Left lung (tissue), 4 donors: ENCODE measurements at regions not wholly inside any gene's neighbourhood (a gene's known extent, or its start where the extent isn't known, plus 50 kb on each side); places are given as distances from the start of the nearest gene placed in this dataset.

Experiments
- ATAC-seq: fragments of 200-7000 bp; cut with Tn5 transposase; one replicate; pipeline ENCODE4 v1.9.1; 2020; ENCODE audit warnings: moderate library complexity
- DNase-seq, 4 donors: peaks; one replicate each; pipeline ENCODE4 v3.0.0-alpha.2; 2013 to 2020
- H3K27ac ChIP-seq, 2 donors: fragments of 200-600 bp; sonication (generic) in 1 of 2; one replicate each; pipeline versions ENCODE4 v1.5.0 to v1.8.0; 2020 to 2021
- H3K27me3 ChIP-seq, 2 donors: fragments of 200-600 bp; sonication (generic) in 1 of 2; one replicate each; pipeline versions ENCODE4 v1.5.0 to v1.8.0; 2020 to 2021
- H3K36me3 ChIP-seq, 2 donors: fragments of 200-600 bp; sonication (generic) in 1 of 2; one replicate each; pipeline versions ENCODE4 v1.5.0 to v1.8.0; 2020 to 2021
- H3K4me1 ChIP-seq, 2 donors: fragments of 200-600 bp; one replicate each; pipeline ENCODE4 v1.8.0; 2021
- H3K4me3 ChIP-seq, 2 donors: fragments of 200-600 bp; sonication (generic) in 1 of 2; one replicate each; pipeline versions ENCODE4 v1.5.0 to v1.8.0; 2020 to 2021; ENCODE audit warnings: mild to moderate bottlenecking in 1 of 2
- H3K9me3 ChIP-seq, 2 donors: fragments of 200-600 bp; sonication (generic) in 1 of 2; one replicate each; pipeline versions ENCODE4 v1.5.0 to v1.8.0; 2020 to 2021
- CTCF ChIP-seq, 2 donors: fragments of 200-600 bp; sonication (generic) in 1 of 2; IDR thresholded peaks; one replicate each; pipeline versions ENCODE4 v1.5.0 to v1.8.0; 2021; ENCODE audit warnings: antibody characterized with exemption in 2 of 2
- intact Hi-C, 2 donors: fragments of 100-400 bp; cut with DNase I; formaldehyde crosslinking; loops; one replicate each; pipeline versions ENCODE4 v1.11.2 to v1.14.2; 2022
- donor health status: DM: no; HTN: yes; CAD: no.
- donor health status: DM: no; HTN: no; CAD: no.

GRCh38 chr4:84058201-84058600, 440.9 kb downstream of the NKX6-1 start:
- no peaks in the 10 kb centered on the region for H3K27me3 ChIP-seq
- no peaks in the 10 kb centered on the region for H3K4me1 ChIP-seq
- no peak overlapping the region for H3K27ac ChIP-seq
- H3K4me3 ChIP-seq = no peak overlapping the region
- no peak for TF ChIP-seq CTCF (IDR thresholded peaks at IDR 0.05)
- intact Hi-C loops = no loop called here
- DNase-seq = no peak
- no peaks in the 10 kb centered on the region for H3K36me3 ChIP-seq
- H3K9me3 ChIP-seq = no peaks in the 10 kb centered on the region
- no peak for ATAC-seq

DNA sequence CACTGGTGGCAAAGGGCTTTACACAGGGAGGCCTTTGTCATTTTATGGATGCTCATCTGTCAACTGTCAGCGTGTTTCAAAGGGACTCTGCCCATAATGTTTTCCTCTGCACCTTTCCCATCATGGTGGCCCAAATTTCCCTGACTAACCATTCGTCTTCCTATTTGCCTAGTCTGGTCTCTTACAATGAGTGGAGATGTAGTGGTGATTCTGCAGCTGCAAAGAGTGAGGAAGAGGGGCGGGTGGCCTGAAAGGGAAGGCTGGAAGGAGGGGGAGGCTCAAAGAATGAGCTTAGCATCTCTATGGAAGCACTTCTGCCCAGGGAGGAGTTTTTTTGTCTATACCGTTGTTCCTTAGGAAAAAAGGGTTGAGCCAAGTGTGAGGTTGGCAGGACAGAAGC, 447.5 kb downstream of the NKX6-1 start:
- no peak overlapping the region for H3K4me3 ChIP-seq
- H3K36me3 ChIP-seq = no peaks in the 10 kb centered on the region
- no peaks in the 10 kb centered on the region for H3K9me3 ChIP-seq
- no peak overlapping the region for H3K27ac ChIP-seq
- H3K27me3 ChIP-seq = no peaks in the 10 kb centered on the region
- intact Hi-C loops = no loop called here
- DNase-seq = no peak
- ATAC-seq = no peak
- H3K4me1 ChIP-seq = no peaks in the 10 kb centered on the region
- no peak for TF ChIP-seq CTCF (IDR thresholded peaks at IDR 0.05)

DNA sequence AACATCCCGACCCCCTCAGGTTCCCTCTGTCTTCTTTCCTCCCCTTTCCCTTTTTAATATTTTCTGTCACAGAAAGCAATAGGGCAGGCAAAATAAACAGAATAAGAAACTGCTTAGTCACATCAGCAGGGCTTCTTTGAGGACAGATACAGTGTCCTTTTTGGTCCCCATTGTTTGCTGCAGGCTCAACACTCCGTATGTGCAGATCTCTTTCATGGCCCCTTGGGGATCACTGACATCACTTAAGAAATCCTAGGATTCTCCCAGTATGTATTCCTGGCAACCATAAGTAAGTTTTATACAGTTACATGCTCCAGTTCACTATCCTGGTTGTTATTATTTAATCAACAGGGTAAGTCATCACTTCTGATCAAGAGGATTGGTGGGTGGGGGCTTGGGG, 448.0 kb downstream of the NKX6-1 start:
- H3K36me3 ChIP-seq = no peaks in the 10 kb centered on the region
- H3K9me3 ChIP-seq = no peaks in the 10 kb centered on the region
- intact Hi-C loops = no loop called here
- H3K27ac ChIP-seq = no peak overlapping the region
- no peak for TF ChIP-seq CTCF (IDR thresholded peaks at IDR 0.05)
- DNase-seq = no peak
- no peak overlapping the region for H3K4me3 ChIP-seq
- no peaks in the 10 kb centered on the region for H3K4me1 ChIP-seq
- H3K27me3 ChIP-seq = no peaks in the 10 kb centered on the region
- no peak for ATAC-seq

DNA sequence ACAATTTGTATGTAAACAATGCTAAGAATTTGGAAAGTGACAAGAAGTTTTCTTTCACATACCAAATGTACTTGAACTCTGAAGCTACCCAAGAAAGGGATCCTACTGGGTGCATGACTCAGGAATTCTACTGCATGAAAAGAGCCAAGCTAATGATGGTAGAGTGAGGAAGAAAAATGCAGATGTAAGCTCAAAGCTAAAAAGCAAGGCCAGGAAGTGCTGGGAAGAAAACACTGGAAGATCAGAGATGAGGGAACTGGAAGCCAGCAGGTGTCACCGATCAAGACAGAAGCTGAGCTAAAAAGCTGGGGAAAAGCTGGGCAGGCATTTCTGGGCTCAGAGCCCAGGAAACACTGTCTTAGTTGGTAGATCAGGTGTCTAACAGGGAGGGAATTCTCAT, 449.1 kb downstream of the NKX6-1 start:
- no peak overlapping the region for H3K4me3 ChIP-seq
- H3K36me3 ChIP-seq = no peaks in the 10 kb centered on the region
- DNase-seq (no peak), ATAC-seq (no peak)
- no peak for TF ChIP-seq CTCF (IDR thresholded peaks at IDR 0.05)
- no peak overlapping the region for H3K27ac ChIP-seq
- H3K27me3 ChIP-seq = no peaks in the 10 kb centered on the region
- no peaks in the 10 kb centered on the region for H3K9me3 ChIP-seq
- intact Hi-C loops = no loop called here
- H3K4me1 ChIP-seq = no peaks in the 10 kb centered on the region

DNA sequence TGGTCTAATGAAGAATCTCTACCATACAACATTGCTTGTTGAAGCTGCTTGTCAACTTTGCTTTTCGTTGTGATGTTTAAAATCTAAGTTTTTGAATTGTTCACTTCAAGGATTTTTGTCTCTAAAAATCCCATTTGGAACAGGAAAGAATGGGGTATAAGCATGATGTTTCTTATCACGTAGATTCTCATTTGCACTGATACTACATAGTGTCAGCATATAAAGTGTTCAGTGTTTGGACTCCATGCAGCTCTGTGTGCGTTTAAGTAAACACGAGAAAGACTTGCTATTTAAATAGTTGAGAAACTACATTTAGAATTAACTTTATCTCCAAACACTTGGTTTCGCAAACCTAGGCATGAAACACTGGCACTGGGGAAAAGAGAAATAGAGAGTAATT, 452.5 kb downstream of the NKX6-1 start:
- ATAC-seq (no peak), DNase-seq (peak in 2 of 4 donors; percentile 49 to 60)
- H3K4me1 ChIP-seq = no peaks in the 10 kb centered on the region
- no peak overlapping the region for H3K4me3 ChIP-seq
- no peak for TF ChIP-seq CTCF (IDR thresholded peaks at IDR 0.05)
- no peak overlapping the region for H3K27ac ChIP-seq
- H3K36me3 ChIP-seq = no peaks in the 10 kb centered on the region
- intact Hi-C loops = no loop called here
- H3K27me3 ChIP-seq = no peaks in the 10 kb centered on the region
- H3K9me3 ChIP-seq = no peaks in the 10 kb centered on the region
